Glomerular visceral epithelial cell (primary cell): ENCODE measurements at regions not wholly inside any gene's neighbourhood (a gene's known extent, or its start where the extent isn't known, plus 50 kb on each side); places are given as distances from the start of the nearest gene placed in this dataset.

ENCODE experiments used
- DNase-seq: peaks from one replicate; pipeline ENCODE4 v3.0.0-alpha.2; 2016; ENCODE audit errors: extremely low spot score

- no peak for DNase-seq
These were observed 315.8 kb upstream of the DDHD1 start for GRCh38 chr14:53468876-53469275.

GRCh38 chr14:53464376-53464775 is 311.3 kb upstream of the DDHD1 start:
- no peak for DNase-seq

GRCh38 chr14:53462931-53463778 is 310.0 kb upstream of the DDHD1 start:
- DNase-seq: no peak

GRCh38 chr14:53461858-53462257 is 308.7 kb upstream of the DDHD1 start:
- no peak for DNase-seq

- DNase-seq: no peak
These were observed 307.4 kb upstream of the DDHD1 start for GRCh38 chr14:53460544-53460943.

GRCh38 chr14:53458368-53458814 is 305.3 kb upstream of the DDHD1 start:
- peak; percentile 48 for DNase-seq

- no peak for DNase-seq
These were observed 303.8 kb upstream of the DDHD1 start for GRCh38 chr14:53456931-53457330.

GRCh38 chr14:53452005-53452673 is 299.0 kb upstream of the DDHD1 start:
- DNase-seq: no peak

GRCh38 chr14:53450871-53451270 is 297.7 kb upstream of the DDHD1 start:
- DNase-seq: no peak

GRCh38 chr14:53448682-53449081 is 295.6 kb upstream of the DDHD1 start:
- DNase-seq: no peak

- DNase-seq: no peak
These were observed 291.7 kb upstream of the DDHD1 start for GRCh38 chr14:53444677-53445312.

GRCh38 chr14:53441789-53442188 is 288.7 kb upstream of the DDHD1 start:
- DNase-seq: no peak

GRCh38 chr14:53437858-53438257 is 284.7 kb upstream of the DDHD1 start:
- DNase-seq: no peak

GRCh38 chr14:53432378-53432802 is 279.3 kb upstream of the DDHD1 start:
- DNase-seq: peak; percentile 44

GRCh38 chr14:53430870-53431269 is 277.7 kb upstream of the DDHD1 start:
- DNase-seq: no peak

- DNase-seq: no peak
These were observed 259.9 kb upstream of the DDHD1 start for GRCh38 chr14:53412819-53413675.

- peak; percentile 47 for DNase-seq
These were observed 258.0 kb upstream of the DDHD1 start for GRCh38 chr14:53411125-53411524.

- peak; percentile 26 for DNase-seq
These were observed 256.8 kb upstream of the DDHD1 start for GRCh38 chr14:53409969-53410368.

- no peak for DNase-seq
These were observed 256.2 kb upstream of the DDHD1 start for GRCh38 chr14:53409289-53409688.

- no peak for DNase-seq
These were observed 255.2 kb upstream of the DDHD1 start for GRCh38 chr14:53408175-53408879.

- no peak for DNase-seq
These were observed 253.4 kb upstream of the DDHD1 start for GRCh38 chr14:53406519-53406918.
